ENCODE measurements at regions not wholly inside any gene's neighbourhood (a gene's known extent, or its start where the extent isn't known, plus 50 kb on each side); places are given as distances from the start of the nearest gene placed in this dataset.
"Not testable (repeated sequence)": the region's sequence is repeated elsewhere in the genome, so short reads cannot be mapped to it uniquely, and the experiment has no call there.

DNA sequence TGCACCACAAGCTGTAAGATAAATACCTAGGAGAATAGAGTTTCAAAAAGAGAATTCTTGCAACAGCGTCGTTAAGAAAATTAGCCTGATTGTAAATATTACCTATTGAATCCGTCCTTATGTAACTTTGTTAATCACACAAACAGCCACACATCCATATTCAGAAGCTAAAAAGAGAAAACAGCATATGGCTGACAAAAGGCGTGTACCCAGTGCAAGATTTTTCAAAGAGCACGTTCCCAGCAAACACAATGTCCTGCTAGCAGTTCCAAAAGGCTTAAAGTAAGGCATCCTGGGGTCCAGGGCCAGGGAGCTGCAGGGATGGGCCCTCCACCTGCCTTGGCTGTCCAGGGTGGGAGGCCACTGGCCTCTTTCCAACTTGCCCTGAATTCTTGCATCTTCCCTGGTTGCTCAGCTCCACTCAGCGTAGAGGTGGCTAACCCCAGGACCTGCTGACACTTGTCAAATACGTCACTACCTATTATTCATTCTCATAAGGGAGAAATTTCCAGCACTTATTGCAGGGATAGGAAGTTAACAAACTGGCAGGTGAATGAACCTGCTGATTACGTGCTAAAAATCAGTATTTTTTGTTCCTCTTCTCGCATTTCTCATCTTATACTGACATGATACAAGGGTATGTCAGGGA is 102.1 kb upstream of the NEDD4L start:
- TF ChIP-seq FOXS1 (CRISPR knock-in tag; IDR thresholded peaks at IDR 0.05): no peak
- TF ChIP-seq JUNB (IDR thresholded peaks at IDR 0.05): no peak
- TF ChIP-seq MAZ (IDR thresholded peaks at IDR 0.05; ENCODE audit: borderline replicate concordance, low read depth, low read length): no peak
- no peak for TF ChIP-seq POLR2AphosphoS2 (conservative IDR thresholded peaks at IDR 0.05; ENCODE audit: low read length)
- no peak for TF ChIP-seq ESRRA (IDR thresholded peaks at IDR 0.05; ENCODE audit: borderline replicate concordance, low read length)
- no peak for TF ChIP-seq HOXA7 (CRISPR knock-in tag; IDR thresholded peaks at IDR 0.05)
- no peak for TF ChIP-seq CBX8 (IDR thresholded peaks at IDR 0.05)
- TF ChIP-seq BHLHE40 (IDR thresholded peaks at IDR 0.05; ENCODE audit: low read depth, low read length): no peak
- TF ChIP-seq, protein P1, sequence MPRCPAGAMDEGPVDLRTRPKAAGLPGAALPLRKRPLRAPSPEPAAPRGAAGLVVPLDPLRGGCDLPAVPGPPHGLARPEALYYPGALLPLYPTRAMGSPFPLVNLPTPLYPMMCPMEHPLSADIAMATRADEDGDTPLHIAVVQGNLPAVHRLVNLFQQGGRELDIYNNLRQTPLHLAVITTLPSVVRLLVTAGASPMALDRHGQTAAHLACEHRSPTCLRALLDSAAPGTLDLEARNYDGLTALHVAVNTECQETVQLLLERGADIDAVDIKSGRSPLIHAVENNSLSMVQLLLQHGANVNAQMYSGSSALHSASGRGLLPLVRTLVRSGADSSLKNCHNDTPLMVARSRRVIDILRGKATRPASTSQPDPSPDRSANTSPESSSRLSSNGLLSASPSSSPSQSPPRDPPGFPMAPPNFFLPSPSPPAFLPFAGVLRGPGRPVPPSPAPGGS (IDR thresholded peaks at IDR 0.05): no peak
- TF ChIP-seq ZSCAN20 (CRISPR knock-in tag; IDR thresholded peaks at IDR 0.05): no peak
- TF ChIP-seq, protein P2, sequence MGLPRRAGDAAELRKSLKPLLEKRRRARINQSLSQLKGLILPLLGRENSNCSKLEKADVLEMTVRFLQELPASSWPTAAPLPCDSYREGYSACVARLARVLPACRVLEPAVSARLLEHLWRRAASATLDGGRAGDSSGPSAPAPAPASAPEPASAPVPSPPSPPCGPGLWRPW (IDR thresholded peaks at IDR 0.05): no peak
- POLR2A ChIA-PET: no interaction called here

DNA sequence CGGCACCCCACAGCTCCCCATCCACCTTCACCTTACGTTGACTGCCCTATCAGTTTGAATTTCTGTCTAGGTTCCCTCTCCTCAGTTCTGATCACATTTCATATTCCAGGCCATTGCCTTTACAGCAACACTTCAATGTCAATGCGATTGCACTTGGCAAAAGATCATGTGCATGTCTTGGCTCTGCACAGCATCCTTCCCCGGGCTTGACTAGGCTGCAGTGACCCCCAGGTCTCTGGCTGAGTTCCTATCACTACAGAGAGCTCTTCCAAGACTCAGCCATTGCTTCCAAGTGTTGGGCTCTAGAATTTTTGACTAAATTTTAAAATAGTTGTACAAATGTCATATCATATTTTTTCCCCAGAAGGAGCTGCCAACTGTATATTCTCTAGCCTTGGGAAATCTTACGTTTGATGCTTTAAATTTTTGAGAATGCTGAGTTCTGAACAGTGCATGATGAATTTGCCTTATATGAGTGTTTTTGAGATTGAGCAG is 103.8 kb upstream of the NEDD4L start:
- no peak for ATAC-seq
- WGBS (ENCODE audit: missing lambda C conversion rate): 91% methylated on average over 5 of the region's 5 CpGs
- Histone ChIP-seq H3K27ac (no peak overlapping the region), H3K4me1 (no peaks in the 10 kb centered on the region), H3K9me3 (no peaks in the 10 kb centered on the region), H3K4me3 (no peak overlapping the region), H3K4me2 (no peak overlapping the region)
- ChIA-PET POLR2A (no interaction called here), CTCF (no interaction called here)
- no peak for DNase-seq (ENCODE audit: low read depth in 1 of 2, low spot score in 1 of 2)
- no peak for FAIRE-seq
- TF ChIP-seq CBX8 (IDR thresholded peaks at IDR 0.05): no peak
- TF ChIP-seq KDM1A (IDR thresholded peaks at IDR 0.05; ENCODE audit: low read depth): no peak
- no peak for TF ChIP-seq FOXS1 (CRISPR knock-in tag; IDR thresholded peaks at IDR 0.05)
- TF ChIP-seq, protein P3, sequence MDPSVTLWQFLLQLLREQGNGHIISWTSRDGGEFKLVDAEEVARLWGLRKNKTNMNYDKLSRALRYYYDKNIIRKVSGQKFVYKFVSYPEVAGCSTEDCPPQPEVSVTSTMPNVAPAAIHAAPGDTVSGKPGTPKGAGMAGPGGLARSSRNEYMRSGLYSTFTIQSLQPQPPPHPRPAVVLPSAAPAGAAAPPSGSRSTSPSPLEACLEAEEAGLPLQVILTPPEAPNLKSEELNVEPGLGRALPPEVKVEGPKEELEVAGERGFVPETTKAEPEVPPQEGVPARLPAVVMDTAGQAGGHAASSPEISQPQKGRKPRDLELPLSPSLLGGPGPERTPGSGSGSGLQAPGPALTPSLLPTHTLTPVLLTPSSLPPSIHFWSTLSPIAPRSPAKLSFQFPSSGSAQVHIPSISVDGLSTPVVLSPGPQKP (IDR thresholded peaks at IDR 0.05; ENCODE audit: low read depth, low read length): no peak
- no peak for TF ChIP-seq EP300 (IDR thresholded peaks at IDR 0.05)
- no peak for TF ChIP-seq MAZ (IDR thresholded peaks at IDR 0.05; ENCODE audit: borderline replicate concordance, low read depth, low read length)
- TF ChIP-seq JUN (IDR thresholded peaks at IDR 0.05): no peak
- no peak for TF ChIP-seq RARB (CRISPR knock-in tag; IDR thresholded peaks at IDR 0.05)
- TF ChIP-seq, protein P4, sequence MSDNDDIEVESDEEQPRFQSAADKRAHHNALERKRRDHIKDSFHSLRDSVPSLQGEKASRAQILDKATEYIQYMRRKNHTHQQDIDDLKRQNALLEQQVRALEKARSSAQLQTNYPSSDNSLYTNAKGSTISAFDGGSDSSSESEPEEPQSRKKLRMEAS (IDR thresholded peaks at IDR 0.05): no peak
- TF ChIP-seq CEBPB (IDR thresholded peaks at IDR 0.05): no peak
- TF ChIP-seq NPAS2 (CRISPR knock-in tag; IDR thresholded peaks at IDR 0.05; ENCODE audit: borderline replicate concordance): no peak
- TF ChIP-seq, protein P5, sequence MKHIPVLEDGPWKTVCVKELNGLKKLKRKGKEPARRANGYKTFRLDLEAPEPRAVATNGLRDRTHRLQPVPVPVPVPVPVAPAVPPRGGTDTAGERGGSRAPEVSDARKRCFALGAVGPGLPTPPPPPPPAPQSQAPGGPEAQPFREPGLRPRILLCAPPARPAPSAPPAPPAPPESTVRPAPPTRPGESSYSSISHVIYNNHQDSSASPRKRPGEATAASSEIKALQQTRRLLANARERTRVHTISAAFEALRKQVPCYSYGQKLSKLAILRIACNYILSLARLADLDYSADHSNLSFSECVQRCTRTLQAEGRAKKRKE (CRISPR knock-in tag; IDR thresholded peaks at IDR 0.05; ENCODE audit: low read depth): no peak
- TF ChIP-seq, protein P6, sequence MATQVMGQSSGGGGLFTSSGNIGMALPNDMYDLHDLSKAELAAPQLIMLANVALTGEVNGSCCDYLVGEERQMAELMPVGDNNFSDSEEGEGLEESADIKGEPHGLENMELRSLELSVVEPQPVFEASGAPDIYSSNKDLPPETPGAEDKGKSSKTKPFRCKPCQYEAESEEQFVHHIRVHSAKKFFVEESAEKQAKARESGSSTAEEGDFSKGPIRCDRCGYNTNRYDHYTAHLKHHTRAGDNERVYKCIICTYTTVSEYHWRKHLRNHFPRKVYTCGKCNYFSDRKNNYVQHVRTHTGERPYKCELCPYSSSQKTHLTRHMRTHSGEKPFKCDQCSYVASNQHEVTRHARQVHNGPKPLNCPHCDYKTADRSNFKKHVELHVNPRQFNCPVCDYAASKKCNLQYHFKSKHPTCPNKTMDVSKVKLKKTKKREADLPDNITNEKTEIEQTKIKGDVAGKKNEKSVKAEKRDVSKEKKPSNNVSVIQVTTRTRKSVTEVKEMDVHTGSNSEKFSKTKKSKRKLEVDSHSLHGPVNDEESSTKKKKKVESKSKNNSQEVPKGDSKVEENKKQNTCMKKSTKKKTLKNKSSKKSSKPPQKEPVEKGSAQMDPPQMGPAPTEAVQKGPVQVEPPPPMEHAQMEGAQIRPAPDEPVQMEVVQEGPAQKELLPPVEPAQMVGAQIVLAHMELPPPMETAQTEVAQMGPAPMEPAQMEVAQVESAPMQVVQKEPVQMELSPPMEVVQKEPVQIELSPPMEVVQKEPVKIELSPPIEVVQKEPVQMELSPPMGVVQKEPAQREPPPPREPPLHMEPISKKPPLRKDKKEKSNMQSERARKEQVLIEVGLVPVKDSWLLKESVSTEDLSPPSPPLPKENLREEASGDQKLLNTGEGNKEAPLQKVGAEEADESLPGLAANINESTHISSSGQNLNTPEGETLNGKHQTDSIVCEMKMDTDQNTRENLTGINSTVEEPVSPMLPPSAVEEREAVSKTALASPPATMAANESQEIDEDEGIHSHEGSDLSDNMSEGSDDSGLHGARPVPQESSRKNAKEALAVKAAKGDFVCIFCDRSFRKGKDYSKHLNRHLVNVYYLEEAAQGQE (IDR thresholded peaks at IDR 0.05): no peak
- TF ChIP-seq POLR2A (IDR thresholded peaks at IDR 0.05; ENCODE audit: low read length): no peak
- no peak for TF ChIP-seq SREBF2 (IDR thresholded peaks at IDR 0.05)

More for the DNA sequence above, 102.1 kb upstream of the NEDD4L start:
- FAIRE-seq (no peak), ATAC-seq (no peak), DNase-seq (ENCODE audit: low read depth in 1 of 2, low spot score in 1 of 2) (no peak)
- 80% methylated on average over 9 of the region's 9 CpGs for WGBS (ENCODE audit: missing lambda C conversion rate)
- Histone ChIP-seq H3K4me3 (no peak overlapping the region), H3K27ac (no peak overlapping the region), H3K4me2 (no peak overlapping the region), H3K4me1 (no peaks in the 10 kb centered on the region), H3K9me3 (no peaks in the 10 kb centered on the region)
- CTCF ChIA-PET: no interaction called here

DNA sequence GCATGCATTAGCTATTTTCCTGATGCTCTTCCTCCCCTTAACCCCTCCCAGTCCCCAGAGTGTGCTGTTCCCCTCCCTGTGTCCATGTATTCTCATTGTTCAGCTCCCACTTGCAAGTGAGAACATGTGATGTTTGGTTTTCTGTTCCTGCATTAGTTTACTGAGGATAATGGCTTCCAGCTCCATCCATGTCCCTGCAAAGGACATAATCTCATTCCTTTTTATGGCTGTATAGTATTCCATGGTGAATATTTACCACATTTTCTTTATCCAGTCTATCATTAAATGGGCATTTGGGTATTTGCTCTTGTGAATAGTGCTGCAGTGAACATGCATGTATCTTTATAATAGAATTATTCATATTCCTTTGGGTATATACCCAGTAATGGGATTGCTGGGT is 109.7 kb upstream of the NEDD4L start:
- H3K9me3 ChIP-seq; ATAC-seq; H3K4me1 ChIP-seq; DNase-seq (ENCODE audit: low read depth in 1 of 2, low spot score in 1 of 2); H3K27ac ChIP-seq; POLR2A ChIA-PET; FAIRE-seq; H3K4me2 ChIP-seq; H3K4me3 ChIP-seq: not testable (repeated sequence)
- CTCF ChIA-PET: interaction anchor here (0.6 kb wide), 1 partner anchor 233 kb away, joined by 3 read pairs; no protein-coding TSS in a partner anchor

Measured in A549 (cell line).